C4-2B (cell line): ENCODE measurements at regions not wholly inside any gene's neighbourhood (a gene's known extent, or its start where the extent isn't known, plus 50 kb on each side); places are given as distances from the start of the nearest gene placed in this dataset.

Experiments
- CTCF ChIP-seq: fragments of 450-650 bp; conservative IDR thresholded peaks from 2 replicates; pipeline ENCODE4 v1.5.1; 2017; ENCODE audit warnings: mild to moderate bottlenecking
- ZFX ChIP-seq: fragments of 450-650 bp; IDR thresholded peaks from 2 replicates; pipeline ENCODE4 v1.6.1; 2017

- TF ChIP-seq CTCF (no peak), ZFX (no peak)
These were observed 148.3 kb upstream of the SOX14 start for GRCh38 chr3:137615659-137616418.
